ENCODE measurements at regions not wholly inside any gene's neighbourhood (a gene's known extent, or its start where the extent isn't known, plus 50 kb on each side); places are given as distances from the start of the nearest gene placed in this dataset.

DNA sequence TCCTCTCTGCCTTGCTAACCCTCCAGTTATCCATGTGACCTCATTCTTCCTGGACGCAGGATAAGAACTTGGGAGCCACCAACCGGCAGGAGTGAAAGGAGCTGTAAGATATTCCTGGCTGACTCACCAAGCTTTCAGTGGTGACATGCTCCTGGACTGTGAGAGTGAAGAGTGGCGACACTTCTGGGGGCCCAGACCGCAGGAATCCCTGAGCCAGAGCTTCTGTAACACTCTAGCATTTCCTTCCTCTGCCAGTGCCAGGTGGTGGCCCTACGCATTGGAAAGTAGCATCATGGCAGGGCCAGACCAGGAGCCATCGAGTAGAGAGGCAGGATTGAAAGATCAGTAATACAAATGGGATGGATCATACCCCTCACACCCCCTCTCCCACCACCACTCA lies 474.3 kb downstream of the ACTRT1 start:
- TF ChIP-seq ZNF501 (tag by site-specific recombination; IDR thresholded peaks at IDR 0.05) (no peak), ZNF747 (tag by site-specific recombination; IDR thresholded peaks at IDR 0.05) (no peak), SP7 (tag by site-specific recombination; IDR thresholded peaks at IDR 0.05) (no peak), GLI4 (tag by site-specific recombination; IDR thresholded peaks at IDR 0.05) (no peak), ZNF473 (tag by site-specific recombination; IDR thresholded peaks at IDR 0.05) (no peak)
- TF ChIP-seq, protein P1, sequence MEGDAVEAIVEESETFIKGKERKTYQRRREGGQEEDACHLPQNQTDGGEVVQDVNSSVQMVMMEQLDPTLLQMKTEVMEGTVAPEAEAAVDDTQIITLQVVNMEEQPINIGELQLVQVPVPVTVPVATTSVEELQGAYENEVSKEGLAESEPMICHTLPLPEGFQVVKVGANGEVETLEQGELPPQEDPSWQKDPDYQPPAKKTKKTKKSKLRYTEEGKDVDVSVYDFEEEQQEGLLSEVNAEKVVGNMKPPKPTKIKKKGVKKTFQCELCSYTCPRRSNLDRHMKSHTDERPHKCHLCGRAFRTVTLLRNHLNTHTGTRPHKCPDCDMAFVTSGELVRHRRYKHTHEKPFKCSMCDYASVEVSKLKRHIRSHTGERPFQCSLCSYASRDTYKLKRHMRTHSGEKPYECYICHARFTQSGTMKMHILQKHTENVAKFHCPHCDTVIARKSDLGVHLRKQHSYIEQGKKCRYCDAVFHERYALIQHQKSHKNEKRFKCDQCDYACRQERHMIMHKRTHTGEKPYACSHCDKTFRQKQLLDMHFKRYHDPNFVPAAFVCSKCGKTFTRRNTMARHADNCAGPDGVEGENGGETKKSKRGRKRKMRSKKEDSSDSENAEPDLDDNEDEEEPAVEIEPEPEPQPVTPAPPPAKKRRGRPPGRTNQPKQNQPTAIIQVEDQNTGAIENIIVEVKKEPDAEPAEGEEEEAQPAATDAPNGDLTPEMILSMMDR (tag by site-specific recombination; IDR thresholded peaks at IDR 0.05), result no peak
- TF ChIP-seq, protein P2, sequence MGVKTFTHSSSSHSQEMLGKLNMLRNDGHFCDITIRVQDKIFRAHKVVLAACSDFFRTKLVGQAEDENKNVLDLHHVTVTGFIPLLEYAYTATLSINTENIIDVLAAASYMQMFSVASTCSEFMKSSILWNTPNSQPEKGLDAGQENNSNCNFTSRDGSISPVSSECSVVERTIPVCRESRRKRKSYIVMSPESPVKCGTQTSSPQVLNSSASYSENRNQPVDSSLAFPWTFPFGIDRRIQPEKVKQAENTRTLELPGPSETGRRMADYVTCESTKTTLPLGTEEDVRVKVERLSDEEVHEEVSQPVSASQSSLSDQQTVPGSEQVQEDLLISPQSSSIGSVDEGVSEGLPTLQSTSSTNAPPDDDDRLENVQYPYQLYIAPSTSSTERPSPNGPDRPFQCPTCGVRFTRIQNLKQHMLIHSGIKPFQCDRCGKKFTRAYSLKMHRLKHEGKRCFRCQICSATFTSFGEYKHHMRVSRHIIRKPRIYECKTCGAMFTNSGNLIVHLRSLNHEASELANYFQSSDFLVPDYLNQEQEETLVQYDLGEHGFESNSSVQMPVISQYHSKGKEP (tag by site-specific recombination; IDR thresholded peaks at IDR 0.05), result no peak
